LNCAP (cell line): ENCODE measurements at regions not wholly inside any gene's neighbourhood (a gene's known extent, or its start where the extent isn't known, plus 50 kb on each side); places are given as distances from the start of the nearest gene placed in this dataset.

ENCODE experiments used
- TF ChIP-seq, protein P1 (sequence below): fragments of 450-650 bp; IDR thresholded peaks from 2 replicates; pipeline ENCODE4 v1.5.1; 2017; ENCODE audit warnings: mild to moderate bottlenecking

DNA sequence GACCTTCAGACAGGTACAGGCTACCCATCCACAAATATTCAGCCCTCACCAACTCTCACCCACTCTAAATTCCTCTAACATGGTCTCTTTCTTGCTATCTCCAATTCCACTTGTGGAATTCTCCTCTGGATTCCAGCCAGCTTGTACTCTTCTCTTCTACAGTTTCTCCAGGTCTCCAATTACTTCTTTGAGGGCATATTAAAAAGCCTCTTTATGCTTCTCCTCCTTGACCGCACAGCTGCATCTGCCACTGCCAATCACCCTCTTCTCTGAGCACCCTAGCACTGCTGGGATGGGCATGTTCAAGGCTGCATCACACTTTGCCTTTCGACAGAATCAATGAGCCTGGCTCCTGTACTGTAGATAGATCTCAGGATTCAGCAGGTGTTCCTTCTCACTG lies 101.5 kb upstream of the ANKRD1 start:
- TF ChIP-seq, protein P1, sequence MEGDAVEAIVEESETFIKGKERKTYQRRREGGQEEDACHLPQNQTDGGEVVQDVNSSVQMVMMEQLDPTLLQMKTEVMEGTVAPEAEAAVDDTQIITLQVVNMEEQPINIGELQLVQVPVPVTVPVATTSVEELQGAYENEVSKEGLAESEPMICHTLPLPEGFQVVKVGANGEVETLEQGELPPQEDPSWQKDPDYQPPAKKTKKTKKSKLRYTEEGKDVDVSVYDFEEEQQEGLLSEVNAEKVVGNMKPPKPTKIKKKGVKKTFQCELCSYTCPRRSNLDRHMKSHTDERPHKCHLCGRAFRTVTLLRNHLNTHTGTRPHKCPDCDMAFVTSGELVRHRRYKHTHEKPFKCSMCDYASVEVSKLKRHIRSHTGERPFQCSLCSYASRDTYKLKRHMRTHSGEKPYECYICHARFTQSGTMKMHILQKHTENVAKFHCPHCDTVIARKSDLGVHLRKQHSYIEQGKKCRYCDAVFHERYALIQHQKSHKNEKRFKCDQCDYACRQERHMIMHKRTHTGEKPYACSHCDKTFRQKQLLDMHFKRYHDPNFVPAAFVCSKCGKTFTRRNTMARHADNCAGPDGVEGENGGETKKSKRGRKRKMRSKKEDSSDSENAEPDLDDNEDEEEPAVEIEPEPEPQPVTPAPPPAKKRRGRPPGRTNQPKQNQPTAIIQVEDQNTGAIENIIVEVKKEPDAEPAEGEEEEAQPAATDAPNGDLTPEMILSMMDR, result no peak

DNA sequence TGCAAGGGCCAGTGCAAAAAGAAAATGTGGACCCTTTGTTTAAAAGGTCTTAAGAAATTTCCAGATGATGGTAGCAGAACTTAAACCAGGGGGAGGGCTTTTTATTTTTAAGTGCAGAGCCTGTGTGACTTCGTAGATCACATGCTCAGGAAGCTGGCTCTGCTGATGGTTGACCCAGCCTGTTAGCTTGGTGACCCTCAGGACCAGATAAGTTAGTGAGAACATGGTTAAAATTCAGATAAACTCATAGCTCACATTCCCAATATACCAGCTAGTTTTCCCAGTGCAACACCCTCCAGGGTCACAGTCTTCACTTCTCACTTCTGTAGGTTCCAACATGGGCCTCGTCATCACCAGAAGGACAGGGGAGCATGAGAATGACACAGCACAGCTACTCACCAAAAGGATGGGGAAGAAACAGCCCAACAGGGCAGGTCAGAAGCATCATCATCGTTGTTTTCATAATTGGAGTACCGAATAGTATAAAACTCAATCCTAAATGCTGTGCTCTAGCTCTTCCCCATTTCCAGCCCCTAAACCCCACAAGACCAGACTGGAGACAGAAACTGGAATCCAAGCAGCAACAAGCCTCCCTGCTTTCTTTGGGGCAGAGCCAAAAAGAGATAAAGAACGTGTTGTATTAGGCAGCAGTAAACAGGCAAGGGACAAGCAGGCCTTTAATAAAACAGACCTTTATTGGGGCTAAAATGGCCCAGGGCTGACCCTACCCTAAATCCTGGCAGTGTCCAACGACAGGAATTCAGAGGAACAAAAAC lies 102.2 kb upstream of the ANKRD1 start:
- TF ChIP-seq, protein P1, result no peak

DNA sequence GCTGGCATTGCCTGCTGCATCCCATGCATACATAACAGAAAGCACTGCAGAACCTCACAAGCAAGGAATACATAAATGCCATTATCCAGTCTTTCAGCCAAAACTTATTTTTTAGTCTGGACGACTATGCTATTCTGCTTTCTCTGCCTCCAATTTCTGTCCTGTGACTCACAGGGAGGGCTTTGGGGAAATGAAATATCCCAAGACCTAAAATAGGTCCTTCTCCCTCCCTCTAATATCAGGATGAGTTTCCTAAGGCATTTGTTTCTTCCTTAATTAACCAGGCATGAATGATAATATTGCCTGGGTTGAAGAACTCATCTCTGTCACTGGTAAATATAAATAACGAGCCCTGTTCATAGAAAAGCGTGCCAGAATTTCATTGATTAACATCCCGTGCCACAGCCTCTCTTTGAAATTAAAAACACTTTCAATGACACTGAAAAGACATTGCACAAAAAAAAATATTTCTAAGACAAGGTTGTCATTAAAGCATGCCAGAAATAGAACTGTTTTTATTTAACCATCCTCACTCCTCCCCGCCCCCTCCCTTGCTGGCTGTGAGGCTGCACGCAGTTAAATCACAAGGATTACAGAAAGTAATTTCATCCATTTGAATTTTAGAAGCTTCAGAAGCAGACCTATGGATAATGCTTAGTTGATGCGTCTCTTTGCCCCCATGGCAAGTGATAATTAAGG lies 103.0 kb upstream of the ANKRD1 start:
- TF ChIP-seq, protein P1, result no peak

GRCh38 chr10:91024541-91024940 lies 103.7 kb upstream of the ANKRD1 start:
- TF ChIP-seq, protein P1, result no peak

GRCh38 chr10:91032611-91033206 lies 111.8 kb upstream of the ANKRD1 start:
- TF ChIP-seq, protein P1, result no peak

- TF ChIP-seq, protein P1, result no peak
These were observed 112.5 kb upstream of the ANKRD1 start for GRCh38 chr10:91033324-91033950.

- TF ChIP-seq, protein P1, result no peak
These were observed 113.2 kb upstream of the ANKRD1 start for GRCh38 chr10:91034042-91034441.
